GM18861 (cell line): ENCODE measurements at regions not wholly inside any gene's neighbourhood (a gene's known extent, or its start where the extent isn't known, plus 50 kb on each side); places are given as distances from the start of the nearest gene placed in this dataset.
"Not testable (repeated sequence)": the region's sequence is repeated elsewhere in the genome, so short reads cannot be mapped to it uniquely, and the experiment has no call there.

ENCODE experiments used
- ATAC-seq: cut with Tn5 transposase; IDR thresholded peaks from one replicate; pipeline ENCODE4 v1.9.1; 2021; ENCODE audit not compliant: unreplicated experiment

DNA sequence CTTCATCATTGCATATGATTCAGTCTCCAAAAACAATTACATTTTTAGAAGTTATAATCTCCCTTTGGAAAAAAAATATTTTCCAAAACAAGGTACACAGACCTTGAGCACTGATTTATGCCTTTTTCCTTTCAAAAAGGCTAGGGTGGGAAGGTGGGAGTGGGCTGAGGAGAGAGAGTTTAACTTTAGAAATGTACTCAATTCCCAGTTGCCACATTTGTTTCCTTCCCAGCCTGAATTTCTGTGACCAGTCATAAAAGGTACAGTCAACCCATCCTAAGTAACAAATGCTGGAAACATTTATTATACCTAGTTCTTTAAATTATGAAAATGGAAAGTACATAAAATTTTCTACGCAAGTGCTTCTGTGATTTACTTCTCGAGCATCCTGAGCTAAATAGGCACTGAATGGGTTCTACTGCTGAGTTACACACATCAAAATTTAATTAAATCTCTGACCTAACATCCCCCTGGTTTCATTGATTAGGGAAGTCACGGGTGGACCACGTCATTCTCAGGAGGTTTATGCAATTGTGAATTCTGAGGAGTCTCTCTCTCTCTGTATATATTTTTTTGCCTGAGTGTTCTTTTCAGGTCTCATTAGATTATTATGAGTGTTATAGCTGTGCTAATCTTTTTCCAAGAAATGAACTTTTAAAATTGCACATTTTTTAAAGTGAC, 371.8 kb downstream of the BTG1 start:
- no peak for ATAC-seq

DNA sequence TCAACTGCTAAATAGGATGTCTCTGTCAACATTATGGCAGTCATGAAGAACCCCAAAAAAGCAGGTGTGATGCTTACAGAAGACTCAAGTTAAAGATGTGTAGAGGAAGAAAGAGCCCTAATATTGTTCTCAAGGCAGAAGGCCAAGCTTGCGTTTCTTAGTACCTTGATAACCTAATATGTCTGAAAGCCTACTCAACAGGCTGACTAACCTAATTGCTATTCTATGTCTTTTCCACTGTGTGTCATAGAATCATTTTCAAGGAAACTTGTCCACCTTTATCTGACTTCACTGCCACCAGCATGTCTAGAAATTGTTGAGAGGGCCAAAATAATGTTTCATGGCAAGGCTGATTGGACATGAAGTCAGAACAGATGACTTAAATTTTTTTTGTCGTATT, 373.2 kb downstream of the BTG1 start:
- ATAC-seq = no peak

DNA sequence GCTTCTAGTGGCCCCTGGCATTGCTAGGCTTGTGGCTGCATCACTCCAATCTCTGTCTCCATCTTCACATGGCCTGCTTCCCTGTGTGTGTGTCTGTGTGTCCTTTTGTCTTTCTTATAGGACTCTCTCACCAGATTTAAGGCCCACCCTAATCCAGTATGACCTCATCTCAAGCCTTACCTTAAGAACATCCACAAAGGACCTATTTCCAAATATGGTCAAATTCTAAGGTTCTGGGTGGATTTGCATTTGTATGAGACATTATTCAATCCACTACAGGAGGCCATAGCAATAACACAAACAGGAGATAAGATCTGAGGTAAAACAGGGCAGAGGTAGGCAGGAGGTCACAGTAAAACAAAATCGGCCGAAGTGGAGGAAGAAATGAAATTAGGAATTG, 375.9 kb downstream of the BTG1 start:
- ATAC-seq = no peak

DNA sequence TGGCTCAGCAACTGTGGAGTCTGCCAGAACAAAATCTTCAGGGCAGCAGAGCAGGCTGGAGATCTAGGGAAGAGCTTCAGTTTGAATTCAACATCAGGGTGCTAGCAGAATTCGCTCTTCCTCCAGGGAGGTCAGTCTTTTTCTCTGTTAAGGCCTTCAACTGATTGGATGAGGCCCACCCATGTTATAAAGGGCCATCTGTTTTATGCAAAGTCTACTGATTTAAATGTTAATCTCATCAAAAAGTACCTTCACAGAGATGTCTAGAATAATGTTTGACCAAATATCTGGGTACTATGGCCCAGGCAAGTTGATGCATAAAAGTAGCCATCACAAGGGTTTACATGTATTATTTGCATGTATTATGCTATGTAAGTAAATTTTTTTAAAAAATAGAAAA, 378.4 kb downstream of the BTG1 start:
- no peak for ATAC-seq

DNA sequence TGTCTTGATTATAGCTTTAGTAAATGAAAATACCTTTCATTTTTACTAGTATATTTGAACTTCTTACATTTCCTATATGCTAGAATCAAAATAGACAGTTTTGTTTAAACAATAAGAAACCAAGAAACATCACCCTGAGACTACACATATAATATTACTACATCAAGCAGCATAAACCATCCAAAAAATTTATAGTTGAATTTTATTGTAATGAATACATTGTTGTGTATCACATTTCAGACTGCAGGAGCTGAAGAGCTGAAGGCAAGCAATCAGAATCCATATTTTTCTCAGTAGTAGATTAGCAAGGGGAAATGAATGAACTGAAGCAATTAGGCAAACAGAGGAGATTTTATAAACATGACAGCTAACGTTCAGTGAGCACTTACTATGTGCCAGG, 379.2 kb downstream of the BTG1 start:
- no peak for ATAC-seq

DNA sequence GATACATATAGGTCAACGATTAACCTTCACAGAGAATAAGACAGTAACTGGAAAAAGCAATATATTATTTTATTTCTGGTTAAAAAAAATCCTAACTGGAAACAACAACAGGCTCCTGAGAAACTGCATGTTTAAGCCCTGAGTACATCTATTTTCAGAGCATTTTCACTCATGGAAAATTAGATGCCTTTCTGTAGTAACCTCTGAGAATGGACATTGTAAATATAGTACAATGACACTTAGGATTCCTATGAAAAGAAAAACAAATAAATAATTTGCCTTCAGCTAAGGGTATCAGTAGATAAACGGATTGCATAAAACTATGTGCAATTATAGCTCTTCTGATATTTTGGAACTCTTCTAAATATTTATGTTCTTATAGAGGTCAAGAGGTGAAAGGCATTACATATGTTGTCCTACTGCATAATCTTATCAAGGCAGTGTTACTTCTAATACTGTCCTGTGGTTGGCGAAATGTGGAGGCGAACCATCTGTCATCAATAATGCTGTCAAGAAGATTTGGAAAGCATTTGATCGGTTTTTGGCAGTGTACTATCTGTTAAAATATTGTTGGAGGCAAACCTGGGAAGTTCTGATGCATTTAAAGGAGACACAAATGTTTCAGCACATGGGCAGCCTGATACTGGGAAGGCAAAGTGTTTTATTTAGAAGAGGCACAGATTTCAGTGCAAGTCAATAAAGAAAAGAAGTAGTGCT, 381.8 kb downstream of the BTG1 start:
- ATAC-seq = no peak

DNA sequence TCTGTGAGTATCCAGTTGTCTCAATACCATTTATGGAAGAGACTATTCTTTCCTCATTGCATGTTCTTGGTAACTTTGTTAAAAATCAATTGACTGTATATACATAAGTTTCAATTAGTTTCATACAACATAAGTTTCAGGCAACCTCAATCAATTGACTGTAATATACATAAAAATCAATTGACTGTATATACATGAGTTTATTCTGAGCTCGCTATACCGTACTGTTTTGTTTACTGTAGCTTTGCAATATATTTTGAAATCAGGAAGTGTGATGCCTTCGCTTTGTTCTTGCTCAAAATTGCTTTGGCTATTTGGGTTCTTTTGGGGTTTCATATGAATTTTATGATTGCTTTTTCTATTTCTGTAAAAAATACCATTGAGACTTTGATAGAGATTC, 392.0 kb downstream of the BTG1 start:
- no peak for ATAC-seq

DNA sequence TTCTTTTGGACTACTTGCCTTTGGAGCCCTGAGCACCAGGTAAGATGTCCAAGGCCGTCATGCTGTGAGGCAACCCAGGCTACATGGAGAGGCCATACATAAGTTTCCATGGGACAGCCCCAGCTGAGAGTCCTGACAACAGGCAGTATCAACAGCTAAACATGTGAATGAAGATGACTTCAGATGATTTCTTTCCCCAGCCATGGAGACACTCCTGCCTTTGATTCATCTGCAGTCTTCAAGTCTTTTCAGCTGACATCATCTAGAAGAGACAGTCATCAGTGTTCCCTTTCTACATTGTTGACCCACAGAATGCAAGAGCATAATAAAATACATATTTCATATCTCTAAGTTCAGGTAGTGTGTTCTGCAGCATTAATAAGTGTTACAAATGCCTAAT, 398.7 kb downstream of the BTG1 start:
- ATAC-seq = no peak

DNA sequence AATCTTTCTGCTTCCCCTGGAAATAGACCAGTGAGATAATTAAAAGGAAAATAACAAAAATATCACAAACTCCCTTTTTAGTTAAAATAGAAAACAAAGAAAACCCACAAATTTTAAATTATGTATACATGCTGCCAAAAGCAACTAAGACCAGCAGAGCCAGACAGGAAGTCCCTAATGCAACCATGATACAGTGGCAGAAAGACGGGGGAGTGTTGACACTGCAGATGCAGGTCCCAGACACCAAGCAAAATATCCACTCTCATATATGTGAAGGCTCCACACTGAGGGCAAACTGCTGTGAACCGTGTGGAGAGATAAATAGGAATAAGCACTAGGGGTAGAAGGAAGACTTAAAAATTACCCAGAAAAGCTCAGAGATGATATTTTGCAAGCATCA, 401.0 kb downstream of the BTG1 start:
- no peak for ATAC-seq

DNA sequence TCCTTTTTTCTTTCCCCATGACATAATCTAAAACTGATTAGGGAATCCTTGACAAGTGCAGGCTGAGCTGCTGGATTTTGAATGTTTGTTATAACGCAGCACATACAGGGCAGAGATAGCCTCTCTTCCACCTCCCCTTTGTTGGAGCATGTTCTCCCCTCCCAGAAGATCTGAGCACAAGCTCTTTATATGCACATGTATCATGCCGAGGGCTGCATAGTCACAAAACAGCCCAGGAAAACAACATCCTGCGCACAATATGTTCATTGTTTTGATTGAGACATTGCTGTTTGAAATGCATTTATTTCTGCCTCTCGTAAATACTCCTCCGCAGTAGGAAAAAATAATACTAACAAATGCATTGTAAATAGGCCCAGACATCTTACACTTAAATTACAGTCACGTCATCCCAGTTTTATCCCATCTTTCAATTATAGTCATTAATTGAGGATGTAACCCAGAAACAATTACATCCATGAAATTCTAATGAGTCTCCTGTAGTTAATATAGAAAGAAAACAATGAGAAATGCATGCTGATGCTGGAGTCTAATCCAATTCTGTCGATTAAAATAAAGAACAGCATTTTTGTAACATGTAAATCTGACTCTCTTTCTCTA, 401.8 kb downstream of the BTG1 start:
- ATAC-seq = no peak

DNA sequence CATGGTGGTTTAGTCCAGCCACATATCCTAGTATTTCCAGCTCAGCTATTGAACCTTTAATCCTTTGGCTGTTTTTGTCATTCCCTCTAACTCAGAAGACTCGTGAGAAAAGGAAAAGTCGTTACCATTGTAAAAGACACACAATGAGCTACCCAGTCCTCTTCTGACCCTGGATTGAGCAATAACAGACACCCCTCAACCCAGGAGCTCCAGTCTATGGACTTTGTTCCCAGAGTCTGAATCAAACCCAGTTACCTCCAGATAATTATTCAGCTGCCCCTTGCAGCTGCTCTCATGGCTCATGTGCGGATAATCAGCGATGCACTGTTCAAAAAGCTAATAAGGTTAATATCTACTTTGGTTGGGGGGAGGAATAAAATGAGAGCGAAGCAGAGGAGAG, 402.4 kb downstream of the BTG1 start:
- no peak for ATAC-seq

DNA sequence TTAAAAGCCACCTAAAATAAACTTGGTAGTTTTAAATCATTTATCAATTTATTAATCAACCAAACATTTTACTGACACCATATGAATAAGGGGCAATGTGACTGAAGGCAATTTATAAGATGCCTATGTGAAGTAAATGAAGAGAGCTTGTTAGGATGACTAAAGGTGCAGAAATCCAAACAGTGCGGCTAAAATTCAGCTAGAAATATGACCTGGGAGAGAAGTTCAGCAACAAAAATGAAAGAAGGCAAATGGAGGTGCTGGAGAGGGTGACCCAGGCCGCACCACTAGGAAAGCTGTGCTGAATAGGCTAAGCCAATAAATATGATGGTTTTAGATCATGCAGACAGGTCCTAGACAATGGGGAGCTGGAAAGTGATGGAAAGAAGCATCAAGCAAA, 403.7 kb downstream of the BTG1 start:
- no peak for ATAC-seq

DNA sequence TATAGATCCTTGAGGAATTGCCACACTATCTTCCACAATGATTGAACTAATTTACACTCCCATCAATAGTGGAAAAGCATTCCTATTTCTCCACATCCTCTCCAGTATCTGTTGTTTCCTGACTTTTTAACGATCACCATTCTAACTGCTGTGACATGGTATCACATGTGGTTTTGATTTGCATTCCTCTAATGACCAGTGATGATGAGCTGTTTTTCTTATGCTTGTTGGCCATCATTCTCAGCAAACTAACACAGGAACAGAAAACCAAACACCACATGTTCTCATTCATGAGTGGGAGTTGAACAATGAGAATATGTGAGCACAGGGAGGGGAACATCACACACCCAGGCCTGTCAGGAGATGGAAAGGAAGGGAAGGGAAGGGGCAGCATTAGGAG, 411.8 kb downstream of the BTG1 start:
- not testable (repeated sequence) for ATAC-seq

DNA sequence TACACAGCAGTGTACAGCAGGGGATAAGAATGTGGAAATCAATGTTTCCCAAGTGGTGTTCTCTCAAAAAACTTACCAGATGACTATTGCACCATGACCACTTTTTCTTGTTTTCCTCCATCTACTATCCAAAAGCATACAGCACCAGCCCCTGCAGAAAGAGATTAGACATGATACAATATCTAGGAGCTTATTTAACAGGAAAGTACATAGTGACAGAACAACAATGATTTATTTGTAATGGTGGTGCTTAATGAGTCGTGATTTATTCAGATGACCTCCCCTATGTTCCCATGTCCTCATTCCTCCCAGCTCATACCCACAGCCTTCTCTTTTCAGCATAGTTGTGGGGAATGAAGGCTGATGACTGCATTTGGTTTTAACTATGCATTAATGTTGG, 413.6 kb downstream of the BTG1 start:
- ATAC-seq = no peak

DNA sequence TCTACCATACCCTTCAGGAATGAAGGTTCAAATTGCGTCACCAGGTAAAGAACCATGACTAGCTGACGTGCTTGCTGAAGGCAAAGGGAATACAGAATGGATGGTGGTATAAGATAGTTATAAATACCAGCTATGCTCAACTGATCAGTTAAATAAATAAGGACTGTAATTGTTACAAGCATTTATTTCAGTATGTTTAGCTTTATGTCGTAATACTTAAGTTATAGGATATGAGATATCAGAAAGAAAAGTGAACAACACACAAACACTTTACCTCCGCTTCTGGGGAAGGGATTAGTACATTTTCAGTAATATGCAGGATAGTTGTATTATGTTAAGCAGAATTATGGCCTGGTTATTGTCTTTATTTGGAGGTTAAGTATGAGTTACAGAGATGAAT, 416.1 kb downstream of the BTG1 start:
- ATAC-seq = no peak

DNA sequence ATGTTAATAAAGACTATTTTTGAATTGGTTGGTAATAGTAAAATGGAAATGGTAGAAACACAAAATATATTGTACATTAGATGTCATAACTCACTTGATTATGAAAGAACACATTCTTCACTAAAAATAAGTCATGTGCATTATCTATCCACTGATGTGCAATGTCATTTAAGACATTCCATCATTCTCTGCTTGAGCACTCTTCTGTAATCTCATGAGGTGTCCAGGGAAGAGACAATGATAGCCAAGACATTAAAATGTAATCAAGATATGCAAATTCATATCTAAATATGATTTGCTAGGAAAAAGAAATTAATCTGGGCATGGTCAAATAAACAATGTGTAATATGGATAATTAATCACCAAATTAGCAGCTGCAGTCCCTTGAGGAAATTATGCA, 422.5 kb downstream of the BTG1 start:
- ATAC-seq = no peak

DNA sequence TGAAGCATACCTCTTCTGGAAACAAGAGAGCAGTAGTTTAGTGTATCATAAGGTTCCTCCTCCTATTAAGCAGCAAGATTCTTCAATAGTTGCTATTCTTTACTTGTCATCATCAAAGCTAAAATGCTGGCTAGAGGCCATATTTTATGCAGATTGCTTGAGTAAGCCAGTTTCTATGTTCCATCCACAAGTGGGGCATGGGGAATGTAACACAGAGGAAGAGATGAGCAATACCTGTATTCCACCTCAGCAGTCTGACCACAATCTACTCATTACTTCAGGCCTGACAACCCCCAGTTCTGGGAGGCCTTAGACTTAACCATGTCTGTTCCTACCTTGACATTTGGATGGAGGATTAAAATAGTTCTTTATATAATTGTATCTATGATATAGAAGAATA, 423.6 kb downstream of the BTG1 start:
- ATAC-seq = no peak

DNA sequence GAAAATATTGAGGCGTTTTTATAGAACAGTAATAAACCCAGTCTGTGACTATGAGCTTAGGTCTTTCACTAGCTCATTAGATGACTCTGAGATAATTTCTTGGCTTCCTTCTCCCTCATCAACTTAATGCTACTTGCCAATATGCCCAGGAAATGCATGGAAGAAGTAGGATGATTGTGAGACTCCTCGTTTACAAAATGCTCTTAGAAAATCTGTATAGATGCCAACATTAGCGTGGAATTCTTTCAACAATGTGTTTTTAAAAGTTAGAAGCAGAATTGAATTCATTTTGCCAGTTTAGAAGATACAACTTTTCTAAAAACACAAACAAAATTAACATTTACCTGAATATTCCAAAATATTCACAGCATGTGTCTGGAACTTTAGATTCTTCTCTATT, 424.6 kb downstream of the BTG1 start:
- no peak for ATAC-seq

DNA sequence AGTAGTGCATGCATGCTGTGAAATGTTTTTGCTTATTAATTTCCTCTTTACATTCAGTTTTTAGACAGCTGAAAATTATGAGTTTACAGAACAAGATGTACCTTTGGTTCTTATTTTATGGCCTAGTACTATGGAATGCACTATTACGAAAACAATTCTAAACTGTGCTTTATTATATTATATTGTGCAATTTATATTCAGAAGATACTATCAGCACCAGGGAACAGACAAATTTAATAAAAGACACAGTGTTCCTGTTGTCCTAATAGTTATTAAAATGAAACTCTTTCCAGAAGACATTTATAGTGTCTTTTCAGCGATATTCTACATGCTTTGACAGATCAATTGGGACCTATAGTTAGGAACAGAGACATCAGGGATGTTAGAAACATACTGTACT, 427.3 kb downstream of the BTG1 start:
- ATAC-seq = no peak

DNA sequence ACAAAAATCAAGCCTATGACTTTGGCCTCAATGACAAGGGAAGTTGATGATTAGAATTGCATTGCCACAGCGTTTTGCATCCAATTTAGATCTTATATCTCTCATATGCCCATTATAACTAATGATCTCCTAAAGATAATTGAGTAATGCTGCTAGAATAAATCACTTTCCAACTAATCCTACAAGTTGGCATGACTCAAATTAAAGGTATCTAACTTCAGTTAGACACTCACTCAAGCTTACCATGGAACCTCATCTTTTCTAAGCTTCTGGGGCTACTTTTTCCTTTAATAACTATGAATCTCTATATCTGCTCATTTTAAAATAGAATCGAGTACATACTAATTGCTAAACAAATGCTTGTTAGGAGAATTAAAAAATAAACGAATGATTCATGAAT, 427.8 kb downstream of the BTG1 start:
- ATAC-seq = no peak

DNA sequence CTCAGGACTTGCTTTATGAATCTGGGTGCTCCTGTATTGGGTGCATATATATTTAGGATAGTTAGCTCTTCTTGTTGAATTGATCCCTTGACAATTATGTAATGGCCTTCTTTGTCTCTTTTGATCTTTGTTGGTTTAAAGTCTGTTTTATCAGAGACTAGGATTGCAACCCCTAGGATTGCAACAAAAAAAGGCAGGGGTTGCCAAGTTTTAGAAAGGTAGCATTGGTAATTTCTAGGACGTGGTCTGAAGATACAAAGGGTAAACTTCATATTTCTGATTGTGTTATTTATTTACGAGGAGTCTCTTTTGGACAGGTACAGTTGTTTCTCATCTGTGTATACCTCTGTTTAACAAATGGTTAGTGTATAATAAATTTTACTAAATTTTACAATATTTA, 433.7 kb downstream of the BTG1 start:
- not testable (repeated sequence) for ATAC-seq

DNA sequence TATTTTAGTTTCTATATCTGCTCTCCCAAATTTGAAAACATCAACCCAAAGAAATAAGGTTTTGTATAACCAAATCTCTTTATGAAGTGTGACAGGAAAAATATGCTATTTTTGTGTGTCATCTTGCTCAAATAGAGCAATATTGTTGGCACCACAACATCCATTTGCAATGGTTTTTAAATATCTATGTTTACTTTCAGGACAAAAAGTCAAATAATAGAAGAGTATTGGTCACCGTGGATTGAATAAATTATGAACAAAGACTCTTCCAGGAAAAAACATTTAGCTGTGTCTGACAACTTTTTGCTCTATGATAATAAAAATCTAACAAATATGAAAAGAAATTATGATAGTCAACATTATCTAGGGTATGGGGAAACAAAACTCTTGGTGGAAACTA, 439.2 kb downstream of the BTG1 start:
- ATAC-seq = no peak

DNA sequence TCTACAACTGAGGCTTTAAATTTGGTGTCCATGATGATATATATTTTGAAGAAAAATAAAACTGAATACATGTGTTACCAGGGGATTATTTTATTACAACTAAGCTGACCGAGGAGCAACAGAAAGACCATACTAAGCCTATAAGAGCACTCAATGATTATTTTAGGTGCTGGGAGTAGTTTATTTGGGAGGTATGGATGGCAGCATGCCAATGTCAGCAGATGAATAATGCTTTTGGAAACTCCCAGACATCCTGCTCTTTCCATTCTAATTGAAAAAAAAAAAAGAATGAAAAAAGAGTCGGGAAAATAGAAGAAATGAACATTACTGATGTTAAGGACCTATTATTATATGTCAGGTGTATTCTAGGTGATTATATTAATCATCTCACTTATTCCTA, 441.2 kb downstream of the BTG1 start:
- no peak for ATAC-seq
